A673 (cell line): ENCODE measurements at regions not wholly inside any gene's neighbourhood (a gene's known extent, or its start where the extent isn't known, plus 50 kb on each side); places are given as distances from the start of the nearest gene placed in this dataset.
"Not testable (repeated sequence)": the region's sequence is repeated elsewhere in the genome, so short reads cannot be mapped to it uniquely, and the experiment has no call there.

Source experiments
- BruUV-seq: library from RNA; stranded (reverse); fragments of 400-500 nt; replicated peaks from 2 replicates; lab custom pipeline; 2021; lab: Mats Ljungman, UMichigan
- CTCF ChIA-PET: fragments of 300-600 bp; sonication (Branson Sonifier 250); formaldehyde crosslinking; loops from one replicate; lab custom pipeline; 2022; ENCODE audit warnings: antibody characterized with exemption; lab: Charles Lee
- POLR2A ChIA-PET: fragments of 300-600 bp; sonication (Branson Sonifier 250); formaldehyde crosslinking; loops from one replicate; lab custom pipeline; 2022; ENCODE audit warnings: antibody characterized with exemption; ENCODE audit not compliant: low non-redundant PET; lab: Charles Lee
- DNase-seq: peaks from one replicate; pipeline ENCODE4 v3.0.0-alpha.2; 2015; ENCODE audit warnings: low spot score
- H3K27ac ChIP-seq: fragments of 200-600 bp; sonication (generic); 2 replicates; pipeline ENCODE4 v1.5.1; 2016; ENCODE audit warnings: mixed run types, low read depth, mild to moderate bottlenecking, mixed read lengths, antibody characterized with exemption, low read length; ENCODE audit not compliant: poor library complexity, severe bottlenecking
- H3K27me3 ChIP-seq: fragments of 200-600 bp; sonication (generic); replicated peaks from 2 replicates; pipeline ENCODE4 v1.6.1; 2017; ENCODE audit warnings: mixed run types, low read depth, mild to moderate bottlenecking, mixed read lengths, antibody characterized with exemption, low read length; ENCODE audit not compliant: insufficient read depth, poor library complexity
- H3K36me3 ChIP-seq: fragments of 200-600 bp; sonication (generic); 2 replicates; pipeline ENCODE4 v1.6.1; 2016; ENCODE audit warnings: mixed run types, mild to moderate bottlenecking, mixed read lengths, antibody characterized with exemption, low read length; ENCODE audit not compliant: insufficient read depth, poor library complexity, severe bottlenecking
- H3K4me1 ChIP-seq: fragments of 200-600 bp; sonication (generic); 2 replicates; pipeline ENCODE4 v1.6.1; 2017; ENCODE audit warnings: mixed run types, mild to moderate bottlenecking, mixed read lengths, antibody characterized with exemption, low read length; ENCODE audit not compliant: insufficient read depth, poor library complexity, severe bottlenecking
- H3K4me3 ChIP-seq: fragments of 200-600 bp; sonication (generic); 2 replicates; pipeline ENCODE4 v1.5.1; 2016; ENCODE audit warnings: low read depth, mixed run types, mild to moderate bottlenecking, mixed read lengths, low read length; ENCODE audit not compliant: poor library complexity, severe bottlenecking
- H3K9me3 ChIP-seq: fragments of 200-600 bp; sonication (generic); 2 replicates; pipeline ENCODE4 v1.6.1; 2016; ENCODE audit warnings: mixed run types, low read depth, mild to moderate bottlenecking, mixed read lengths, antibody characterized with exemption, low read length; ENCODE audit not compliant: poor library complexity, severe bottlenecking
- EZH2 ChIP-seq: fragments of 200-600 bp; sonication (generic); IDR thresholded peaks from 2 replicates; pipeline ENCODE4 v1.6.1; 2017; ENCODE audit warnings: borderline replicate concordance, low read depth, mild to moderate bottlenecking, mixed read lengths, antibody characterized with exemption, low read length; ENCODE audit not compliant: poor library complexity, severe bottlenecking
- intact Hi-C: fragments of 100-400 bp; cut with micrococcal nuclease; formaldehyde crosslinking; loops from one replicate; pipeline ENCODE4 v1.10.0; 2022; ENCODE audit not compliant: unreplicated experiment
- TF ChIP-seq, protein P1 (sequence below): fragments of 300-800, 200-600 bp; sonication (generic); conservative IDR thresholded peaks from 2 replicates; pipeline ENCODE4 v1.5.1; 2017; ENCODE audit warnings: low read depth, mild to moderate bottlenecking, antibody characterized with exemption, low read length, moderate library complexity, mixed read lengths

DNA sequence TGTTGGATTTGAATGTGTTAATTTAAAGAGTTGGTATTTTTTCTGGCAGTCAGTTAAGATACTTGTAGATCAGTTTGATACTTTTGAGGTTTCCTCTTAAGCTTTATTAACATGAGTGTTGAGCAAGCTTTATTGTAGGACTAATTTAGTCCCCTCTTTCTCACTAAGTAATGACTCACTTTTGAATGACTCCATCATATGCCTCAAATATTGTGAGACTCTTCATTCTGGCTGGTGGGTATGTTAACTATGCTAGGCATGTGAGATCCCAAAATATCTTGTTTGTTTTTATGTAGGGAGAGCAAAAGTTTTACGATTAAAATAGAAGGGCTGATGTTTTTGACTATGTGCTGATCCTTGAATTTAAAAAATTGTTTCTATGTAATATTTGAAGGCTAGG is 355.7 kb downstream of the IZUMO3 start:
- BruUV-seq = no TSS peak
- intact Hi-C loops = no loop called here
- H3K36me3 ChIP-seq = no peaks in the 10 kb centered on the region
- no peak overlapping the region for H3K4me3 ChIP-seq
- no peaks in the 10 kb centered on the region for H3K4me1 ChIP-seq
- no peaks in the 10 kb centered on the region for H3K27me3 ChIP-seq
- ChIA-PET POLR2A (no interaction called here), CTCF (no interaction called here)
- TF ChIP-seq, protein P1, sequence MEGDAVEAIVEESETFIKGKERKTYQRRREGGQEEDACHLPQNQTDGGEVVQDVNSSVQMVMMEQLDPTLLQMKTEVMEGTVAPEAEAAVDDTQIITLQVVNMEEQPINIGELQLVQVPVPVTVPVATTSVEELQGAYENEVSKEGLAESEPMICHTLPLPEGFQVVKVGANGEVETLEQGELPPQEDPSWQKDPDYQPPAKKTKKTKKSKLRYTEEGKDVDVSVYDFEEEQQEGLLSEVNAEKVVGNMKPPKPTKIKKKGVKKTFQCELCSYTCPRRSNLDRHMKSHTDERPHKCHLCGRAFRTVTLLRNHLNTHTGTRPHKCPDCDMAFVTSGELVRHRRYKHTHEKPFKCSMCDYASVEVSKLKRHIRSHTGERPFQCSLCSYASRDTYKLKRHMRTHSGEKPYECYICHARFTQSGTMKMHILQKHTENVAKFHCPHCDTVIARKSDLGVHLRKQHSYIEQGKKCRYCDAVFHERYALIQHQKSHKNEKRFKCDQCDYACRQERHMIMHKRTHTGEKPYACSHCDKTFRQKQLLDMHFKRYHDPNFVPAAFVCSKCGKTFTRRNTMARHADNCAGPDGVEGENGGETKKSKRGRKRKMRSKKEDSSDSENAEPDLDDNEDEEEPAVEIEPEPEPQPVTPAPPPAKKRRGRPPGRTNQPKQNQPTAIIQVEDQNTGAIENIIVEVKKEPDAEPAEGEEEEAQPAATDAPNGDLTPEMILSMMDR = no peak
- TF ChIP-seq EZH2 = no peak
- no peak overlapping the region for H3K27ac ChIP-seq
- H3K9me3 ChIP-seq = peaks cover 3% of the 10 kb centered on the region
- DNase-seq = no peak

DNA sequence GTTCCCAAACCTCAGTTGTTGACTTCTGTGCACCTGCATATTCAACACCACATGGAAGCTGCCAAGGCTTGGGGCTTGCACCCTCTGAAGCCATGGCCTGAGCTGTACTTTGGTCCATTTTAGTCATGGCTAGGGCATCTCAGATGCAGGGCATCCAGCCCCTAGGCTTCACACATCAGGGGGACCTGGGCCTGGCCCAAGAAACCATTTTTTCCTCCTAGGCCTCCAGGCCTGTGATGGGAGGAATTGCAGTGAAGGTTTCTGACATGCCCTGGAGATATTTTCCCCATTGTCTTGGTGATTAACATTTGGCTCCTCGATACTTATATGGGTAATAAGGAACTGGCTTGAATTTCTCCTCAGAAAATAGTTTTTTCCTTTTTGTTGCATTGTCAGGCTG is 354.5 kb upstream of the ELAVL2 start:
- BruUV-seq, POLR2A ChIA-PET, H3K4me1 ChIP-seq, H3K36me3 ChIP-seq, intact Hi-C loops, CTCF ChIA-PET, H3K27ac ChIP-seq, H3K4me3 ChIP-seq, H3K9me3 ChIP-seq, H3K27me3 ChIP-seq, DNase-seq: not testable (repeated sequence)

DNA sequence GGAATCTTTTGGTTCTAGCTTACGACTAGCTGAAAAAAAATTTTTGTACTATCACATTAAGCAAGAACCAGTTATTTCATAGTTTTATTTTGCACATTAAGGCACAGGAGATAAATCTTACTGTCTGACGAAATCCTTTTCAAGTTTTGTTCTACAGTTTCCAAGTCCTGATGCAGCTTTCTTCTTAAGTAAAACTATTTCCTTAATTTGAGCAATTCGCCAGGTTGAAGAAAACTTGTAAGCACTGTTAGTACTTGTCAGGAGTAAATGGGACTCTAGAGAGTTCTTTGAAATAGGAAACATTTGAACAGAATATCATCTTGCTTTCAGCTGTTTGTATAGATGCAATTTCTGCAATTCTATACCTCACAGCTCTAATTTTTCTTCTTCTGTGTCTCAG is 318.8 kb upstream of the ELAVL2 start:
- Histone ChIP-seq H3K27ac (no peak overlapping the region), H3K4me3 (no peak overlapping the region), H3K27me3 (no peaks in the 10 kb centered on the region), H3K36me3 (no peaks in the 10 kb centered on the region), H3K4me1 (no peaks in the 10 kb centered on the region), H3K9me3 (no peaks in the 10 kb centered on the region)
- CTCF ChIA-PET = no interaction called here
- DNase-seq = no peak
- TF ChIP-seq, protein P1 = no peak
- no peak for TF ChIP-seq EZH2
- POLR2A ChIA-PET = no interaction called here
- no TSS peak for BruUV-seq
- intact Hi-C loops = no loop called here

DNA sequence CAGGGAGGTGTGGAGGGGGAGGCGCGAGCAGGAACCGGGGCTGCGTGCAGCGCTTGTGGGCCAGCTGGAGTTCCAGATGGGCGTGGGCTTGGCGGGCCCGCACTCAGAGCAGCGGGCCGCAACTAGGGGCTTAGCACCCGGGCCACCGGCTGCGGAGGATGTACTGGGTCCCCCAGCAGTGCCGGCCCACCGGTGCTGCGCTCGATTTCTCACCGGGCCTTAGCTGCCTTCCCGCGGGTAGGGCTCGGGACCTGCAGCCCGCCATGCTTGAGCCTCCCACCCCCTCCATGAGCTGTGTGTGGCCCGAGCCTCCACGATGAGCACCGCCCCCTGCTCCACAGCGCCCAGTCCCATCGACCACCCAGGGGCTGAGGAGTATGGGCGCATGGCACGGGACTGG is 309.0 kb upstream of the ELAVL2 start:
- H3K36me3 ChIP-seq, BruUV-seq, H3K4me3 ChIP-seq, DNase-seq, H3K27me3 ChIP-seq, H3K4me1 ChIP-seq, H3K9me3 ChIP-seq, CTCF ChIA-PET, H3K27ac ChIP-seq, intact Hi-C loops, POLR2A ChIA-PET: not testable (repeated sequence)
